Common myeloid progenitor, CD34-positive (primary cell): ENCODE measurements at regions not wholly inside any gene's neighbourhood (a gene's known extent, or its start where the extent isn't known, plus 50 kb on each side); places are given as distances from the start of the nearest gene placed in this dataset.

ENCODE experiments used
- CTCF ChIA-PET: fragments of 350-600 bp; sonication (Branson Sonifier 250); formaldehyde crosslinking; loops from one replicate; lab custom pipeline; 2021; ENCODE audit warnings: antibody characterized with exemption; lab: Charles Lee
- POLR2A ChIA-PET: fragments of 350-600 bp; sonication (Branson Sonifier 250); formaldehyde crosslinking; loops from one replicate; lab custom pipeline; 2021; ENCODE audit warnings: antibody characterized with exemption; lab: Charles Lee
- DNase-seq, 3 donors: peaks; one replicate each; pipeline versions ENCODE4 v3.0.0 to v3.0.0-alpha.2; 2013
- H3K27ac ChIP-seq, 2 experiments: 1 replicate in 1 of 2; 2 replicates in 1 of 2; pipeline ENCODE4 v1.7.0; 2013; ENCODE audit warnings: inconsistent platforms in 2 of 2, low read length in 2 of 2, mild to moderate bottlenecking in 2 of 2, low read depth in 1 of 2, moderate library complexity in 1 of 2; ENCODE audit not compliant: severe bottlenecking in 2 of 2, insufficient read depth in 1 of 2, poor library complexity in 1 of 2
- H3K27me3 ChIP-seq, 5 experiments: replicated peaks in 2 of 5; 1 replicate in 3 of 5; 2 replicates in 2 of 5; pipeline versions ENCODE4 v1.6.1 to v1.7.0; 2013; ENCODE audit warnings: low read length in 4 of 5, mild to moderate bottlenecking in 2 of 5, moderate library complexity in 2 of 5, inconsistent platforms in 1 of 5; ENCODE audit not compliant: insufficient read depth in 5 of 5, control insufficient read depth in 4 of 5
- H3K36me3 ChIP-seq, 4 experiments: 1 replicate in 2 of 4; 2 replicates in 2 of 4; pipeline versions ENCODE4 v1.6.1 to v1.7.0; 2013; ENCODE audit warnings: low read length in 3 of 4, control low read depth in 1 of 4, mild to moderate bottlenecking in 1 of 4; ENCODE audit not compliant: control insufficient read depth in 4 of 4, insufficient read depth in 4 of 4
- H3K4me1 ChIP-seq, 4 experiments: 1 replicate in 3 of 4; 2 replicates in 1 of 4; pipeline versions ENCODE4 v1.6.1 to v1.7.1; 2013; ENCODE audit warnings: low read length in 3 of 4, mild to moderate bottlenecking in 3 of 4, control low read depth in 1 of 4, inconsistent platforms in 1 of 4, moderate library complexity in 1 of 4; ENCODE audit not compliant: control insufficient read depth in 4 of 4, insufficient read depth in 4 of 4; ENCODE audit errors: control extremely low read depth in 1 of 4
- H3K4me3 ChIP-seq, 7 experiments: 1 replicate in 4 of 7; 2 replicates in 3 of 7; pipeline versions ENCODE4 v1.5.1 to v1.7.0; 2013; ENCODE audit warnings: mild to moderate bottlenecking in 7 of 7, low read length in 6 of 7, moderate library complexity in 6 of 7, inconsistent platforms in 2 of 7, low read depth in 2 of 7, control low read depth in 1 of 7; ENCODE audit not compliant: insufficient read depth in 4 of 7, control insufficient read depth in 1 of 7; ENCODE audit errors: extremely low read depth in 1 of 7
- H3K9me3 ChIP-seq, 5 experiments: 1 replicate in 4 of 5; 2 replicates in 1 of 5; pipeline versions ENCODE4 v1.6.1 to v1.7.1; 2013; ENCODE audit warnings: low read length in 4 of 5, mild to moderate bottlenecking in 2 of 5, inconsistent platforms in 1 of 5, low read depth in 1 of 5, moderate library complexity in 1 of 5; ENCODE audit not compliant: control insufficient read depth in 4 of 5, insufficient read depth in 2 of 5; ENCODE audit errors: control extremely low read depth in 1 of 5
- WGBS: methylation state at CpG from one replicate; pipeline ENCODE4 v1.1.5; 2013; ENCODE audit not compliant: insufficient coverage; 5-methylcytosine and 5-hydroxymethylcytosine counted together

GRCh38 chr4:162921178-162921785 lies 245.4 kb downstream of the NAF1 start:
- Histone ChIP-seq H3K4me1 (no peaks in the 10 kb centered on the region), H3K9me3 (no peaks in the 10 kb centered on the region), H3K27me3 (no peaks in the 10 kb centered on the region), H3K27ac (no peak overlapping the region), H3K4me3 (no peak overlapping the region), H3K36me3 (no peaks in the 10 kb centered on the region)
- WGBS, result 84% methylated on average over 5 of the region's 9 CpGs
- DNase-seq, result no peak
- POLR2A ChIA-PET, result no interaction called here
- CTCF ChIA-PET, result interaction anchor here (0.7 kb wide), 1 partner anchor 1825 kb away, joined by 3 read pairs; no protein-coding TSS in a partner anchor

GRCh38 chr4:162920649-162921048 lies 246.0 kb downstream of the NAF1 start:
- H3K27me3 ChIP-seq, result no peaks in the 10 kb centered on the region
- CTCF ChIA-PET, result interaction anchor here (0.7 kb wide), 1 partner anchor 1824 kb away, joined by 3 read pairs; no protein-coding TSS in a partner anchor
- WGBS, result no CpG with 5 or more reads among the region's 3 CpGs
- no peaks in the 10 kb centered on the region for H3K4me1 ChIP-seq
- H3K4me3 ChIP-seq, result no peak overlapping the region
- no peak for DNase-seq
- POLR2A ChIA-PET, result no interaction called here
- no peaks in the 10 kb centered on the region for H3K36me3 ChIP-seq
- H3K9me3 ChIP-seq, result no peaks in the 10 kb centered on the region
- H3K27ac ChIP-seq, result no peak overlapping the region

- no peak overlapping the region for H3K27ac ChIP-seq
- no peaks in the 10 kb centered on the region for H3K27me3 ChIP-seq
- no peak overlapping the region for H3K4me3 ChIP-seq
- POLR2A ChIA-PET, result no interaction called here
- DNase-seq, result no peak
- H3K9me3 ChIP-seq, result peaks cover 0 to 4% (median 0%) of the 10 kb centered on the region in 5 experiments
- CTCF ChIA-PET, result no interaction called here
- WGBS, result no CpG with 5 or more reads among the region's 2 CpGs
- no peaks in the 10 kb centered on the region for H3K4me1 ChIP-seq
- H3K36me3 ChIP-seq, result no peaks in the 10 kb centered on the region
Measured at GRCh38 chr4:162912482-162912881, 254.2 kb downstream of the NAF1 start.

- POLR2A ChIA-PET, result no interaction called here
- CTCF ChIA-PET, result no interaction called here
- Histone ChIP-seq H3K4me1 (no peaks in the 10 kb centered on the region), H3K36me3 (no peaks in the 10 kb centered on the region), H3K4me3 (no peak overlapping the region), H3K27ac (no peak overlapping the region), H3K27me3 (no peaks in the 10 kb centered on the region), H3K9me3 (peaks cover 0 to 4% (median 0%) of the 10 kb centered on the region in 5 experiments)
- no CpG with 5 or more reads among the region's 3 CpGs for WGBS
- no peak for DNase-seq
Measured at GRCh38 chr4:162911349-162911748, 255.3 kb downstream of the NAF1 start.

GRCh38 chr4:162909952-162910351 lies 256.7 kb downstream of the NAF1 start:
- Histone ChIP-seq H3K4me1 (no peaks in the 10 kb centered on the region), H3K4me3 (no peak overlapping the region), H3K36me3 (no peaks in the 10 kb centered on the region), H3K27me3 (no peaks in the 10 kb centered on the region), H3K9me3 (peaks cover 0 to 2% (median 0%) of the 10 kb centered on the region in 5 experiments), H3K27ac (no peak overlapping the region)
- ChIA-PET POLR2A (no interaction called here), CTCF (no interaction called here)
- DNase-seq, result no peak
- WGBS, result 100% methylated on average over 2 of the region's 2 CpGs

- Histone ChIP-seq H3K27me3 (no peaks in the 10 kb centered on the region), H3K4me3 (no peak overlapping the region), H3K4me1 (no peaks in the 10 kb centered on the region), H3K27ac (no peak overlapping the region), H3K36me3 (no peaks in the 10 kb centered on the region), H3K9me3 (no peaks in the 10 kb centered on the region)
- POLR2A ChIA-PET, result no interaction called here
- DNase-seq, result no peak
- CTCF ChIA-PET, result no interaction called here
- WGBS, result no CpG with 5 or more reads among the region's 3 CpGs
Measured at GRCh38 chr4:162894387-162894786, 272.3 kb downstream of the NAF1 start.

- no CpG with 5 or more reads among the region's 3 CpGs for WGBS
- Histone ChIP-seq H3K27me3 (no peaks in the 10 kb centered on the region), H3K27ac (no peak overlapping the region), H3K36me3 (no peaks in the 10 kb centered on the region), H3K4me3 (no peak overlapping the region), H3K9me3 (no peaks in the 10 kb centered on the region), H3K4me1 (no peaks in the 10 kb centered on the region)
- no peak for DNase-seq
- POLR2A ChIA-PET, result no interaction called here
- CTCF ChIA-PET, result no interaction called here
Measured at GRCh38 chr4:162891788-162892707, 274.6 kb downstream of the NAF1 start.
